HG03025 (cell line): ENCODE measurements at regions not wholly inside any gene's neighbourhood (a gene's known extent, or its start where the extent isn't known, plus 50 kb on each side); places are given as distances from the start of the nearest gene placed in this dataset.
"Not testable (repeated sequence)": the region's sequence is repeated elsewhere in the genome, so short reads cannot be mapped to it uniquely, and the experiment has no call there.

Source experiments
- ATAC-seq: cut with Tn5 transposase; IDR thresholded peaks from one replicate; pipeline ENCODE4 v1.9.1; 2021; ENCODE audit warnings: mild to moderate bottlenecking, moderate library complexity; ENCODE audit not compliant: unreplicated experiment, low FRiP score

GRCh38 chr3:88886624-88887023, 220.8 kb upstream of the EPHA3 start:
- not testable (repeated sequence) for ATAC-seq

GRCh38 chr3:88896026-88896425, 211.4 kb upstream of the EPHA3 start:
- ATAC-seq: no peak

- ATAC-seq: no peak
These were observed 195.0 kb upstream of the EPHA3 start for GRCh38 chr3:88912294-88912877.

- no peak for ATAC-seq
These were observed 188.6 kb upstream of the EPHA3 start for GRCh38 chr3:88918841-88919240.

GRCh38 chr3:88921986-88922385, 185.4 kb upstream of the EPHA3 start:
- no peak for ATAC-seq

GRCh38 chr3:88926221-88926620, 181.2 kb upstream of the EPHA3 start:
- ATAC-seq: no peak

GRCh38 chr3:88930611-88931010, 176.8 kb upstream of the EPHA3 start:
- no peak for ATAC-seq

- ATAC-seq: no peak
These were observed 170.6 kb upstream of the EPHA3 start for GRCh38 chr3:88936831-88937230.

- no peak for ATAC-seq
These were observed 167.1 kb upstream of the EPHA3 start for GRCh38 chr3:88940296-88940695.

- ATAC-seq: no peak
These were observed 160.4 kb upstream of the EPHA3 start for GRCh38 chr3:88947013-88947412.

GRCh38 chr3:88954853-88955252, 152.6 kb upstream of the EPHA3 start:
- no peak for ATAC-seq

- ATAC-seq: no peak
These were observed 152.1 kb upstream of the EPHA3 start for GRCh38 chr3:88955274-88955673.

- ATAC-seq: no peak
These were observed 149.5 kb upstream of the EPHA3 start for GRCh38 chr3:88957711-88958439.

- no peak for ATAC-seq
These were observed 147.4 kb upstream of the EPHA3 start for GRCh38 chr3:88960019-88960418.

GRCh38 chr3:88963003-88963402, 144.4 kb upstream of the EPHA3 start:
- ATAC-seq: no peak

- ATAC-seq: no peak
These were observed 127.7 kb upstream of the EPHA3 start for GRCh38 chr3:88979760-88980159.

GRCh38 chr3:88983458-88983857, 124.0 kb upstream of the EPHA3 start:
- ATAC-seq: no peak

- no peak for ATAC-seq
These were observed 123.2 kb upstream of the EPHA3 start for GRCh38 chr3:88984256-88984655.

- ATAC-seq: no peak
These were observed 122.6 kb upstream of the EPHA3 start for GRCh38 chr3:88984832-88985231.

GRCh38 chr3:88985491-88985890, 121.9 kb upstream of the EPHA3 start:
- ATAC-seq: no peak

- ATAC-seq: no peak
These were observed 120.6 kb upstream of the EPHA3 start for GRCh38 chr3:88986834-88987233.

GRCh38 chr3:88987776-88988175, 119.6 kb upstream of the EPHA3 start:
- ATAC-seq: no peak
